HCT116 (cell line): ENCODE measurements at regions not wholly inside any gene's neighbourhood (a gene's known extent, or its start where the extent isn't known, plus 50 kb on each side); places are given as distances from the start of the nearest gene placed in this dataset.

Experiments used
- EGR1 ChIP-seq: IDR thresholded peaks from 2 replicates; pipeline ENCODE4 v1.6.1; 2012; ENCODE audit warnings: low read depth
- EZH2 ChIP-seq: fragments of 200-600 bp; sonication (generic); IDR thresholded peaks from 2 replicates; pipeline ENCODE4 v1.6.1; 2017; ENCODE audit warnings: antibody characterized with exemption, mixed run types
- FOSL1 ChIP-seq: IDR thresholded peaks from 2 replicates; pipeline ENCODE4 v1.6.1; 2012; ENCODE audit warnings: low read depth
- JUND ChIP-seq: IDR thresholded peaks from 2 replicates; pipeline ENCODE4 v1.6.1; 2012
- POLR2A ChIP-seq: IDR thresholded peaks from 2 replicates; pipeline ENCODE4 v1.7.0; 2011; ENCODE audit warnings: borderline replicate concordance; ENCODE audit not compliant: insufficient read depth, insufficient read length; ENCODE audit errors: extremely low read depth
- POLR2AphosphoS5 ChIP-seq: IDR thresholded peaks from 2 replicates; pipeline ENCODE4 v1.6.1; 2011; ENCODE audit warnings: mild to moderate bottlenecking, low read depth, low read length, moderate library complexity
- SIN3A ChIP-seq: IDR thresholded peaks from 2 replicates; pipeline ENCODE4 v1.6.1; 2012; ENCODE audit warnings: low read depth
- TF ChIP-seq, protein P1 (sequence below), 3 experiments: fragments of 200-600 bp in 1 of 3; sonication (generic) in 1 of 3; IDR thresholded peaks in 2 of 3; conservative IDR thresholded peaks in 1 of 3; 2 replicates each; pipeline ENCODE4 v1.5.1; 2012 to 2017; ENCODE audit warnings: low read depth in 2 of 3, low read length in 2 of 3, antibody characterized with exemption in 1 of 3, borderline replicate concordance in 1 of 3, control low read depth in 1 of 3, mild to moderate bottlenecking in 1 of 3, mixed read lengths in 1 of 3, mixed run types in 1 of 3, moderate library complexity in 1 of 3; ENCODE audit not compliant: insufficient read depth in 1 of 3

DNA sequence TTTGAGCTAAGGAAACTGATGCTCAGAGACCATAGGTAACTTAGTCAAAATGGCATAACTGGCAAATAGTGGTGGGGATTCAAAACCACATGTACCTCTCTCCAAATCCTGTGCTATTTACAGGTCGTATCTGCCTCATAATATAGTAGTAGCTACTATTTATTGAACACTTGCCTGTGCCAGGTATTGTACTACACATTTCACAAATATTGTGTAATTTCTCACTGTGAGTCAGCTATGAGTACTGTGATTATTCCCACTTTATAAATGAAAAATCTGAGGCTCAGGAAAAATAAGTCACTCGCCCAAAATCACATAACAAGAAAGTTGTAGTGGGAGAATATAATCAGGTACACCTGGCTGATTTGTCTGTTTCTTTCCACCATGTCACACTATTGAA, 199.8 kb upstream of the FAT3 start:
- TF ChIP-seq, protein P1, sequence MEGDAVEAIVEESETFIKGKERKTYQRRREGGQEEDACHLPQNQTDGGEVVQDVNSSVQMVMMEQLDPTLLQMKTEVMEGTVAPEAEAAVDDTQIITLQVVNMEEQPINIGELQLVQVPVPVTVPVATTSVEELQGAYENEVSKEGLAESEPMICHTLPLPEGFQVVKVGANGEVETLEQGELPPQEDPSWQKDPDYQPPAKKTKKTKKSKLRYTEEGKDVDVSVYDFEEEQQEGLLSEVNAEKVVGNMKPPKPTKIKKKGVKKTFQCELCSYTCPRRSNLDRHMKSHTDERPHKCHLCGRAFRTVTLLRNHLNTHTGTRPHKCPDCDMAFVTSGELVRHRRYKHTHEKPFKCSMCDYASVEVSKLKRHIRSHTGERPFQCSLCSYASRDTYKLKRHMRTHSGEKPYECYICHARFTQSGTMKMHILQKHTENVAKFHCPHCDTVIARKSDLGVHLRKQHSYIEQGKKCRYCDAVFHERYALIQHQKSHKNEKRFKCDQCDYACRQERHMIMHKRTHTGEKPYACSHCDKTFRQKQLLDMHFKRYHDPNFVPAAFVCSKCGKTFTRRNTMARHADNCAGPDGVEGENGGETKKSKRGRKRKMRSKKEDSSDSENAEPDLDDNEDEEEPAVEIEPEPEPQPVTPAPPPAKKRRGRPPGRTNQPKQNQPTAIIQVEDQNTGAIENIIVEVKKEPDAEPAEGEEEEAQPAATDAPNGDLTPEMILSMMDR (IDR thresholded peaks at IDR 0.05 in 2 of 3, conservative IDR thresholded peaks at IDR 0.05 in 1 of 3; ENCODE audit: borderline replicate concordance in 1 of 3, insufficient read depth in 1 of 3, low read depth in 2 of 3, low read length in 2 of 3) = no peak
- no peak for TF ChIP-seq POLR2AphosphoS5
- no peak for TF ChIP-seq JUND
- no peak for TF ChIP-seq POLR2A
- TF ChIP-seq FOSL1 = no peak
- no peak for TF ChIP-seq EZH2
- no peak for TF ChIP-seq SIN3A
- TF ChIP-seq EGR1 = no peak
